T1000 (cell line): ENCODE measurements at regions not wholly inside any gene's neighbourhood (a gene's known extent, or its start where the extent isn't known, plus 50 kb on each side); places are given as distances from the start of the nearest gene placed in this dataset.
"Not testable (repeated sequence)": the region's sequence is repeated elsewhere in the genome, so short reads cannot be mapped to it uniquely, and the experiment has no call there.

Experiments
- DNase-seq: peaks from one replicate; lab custom pipeline; 2025; ENCODE audit warnings: mixed read lengths; lab: John Stamatoyannopoulos, UW

DNA sequence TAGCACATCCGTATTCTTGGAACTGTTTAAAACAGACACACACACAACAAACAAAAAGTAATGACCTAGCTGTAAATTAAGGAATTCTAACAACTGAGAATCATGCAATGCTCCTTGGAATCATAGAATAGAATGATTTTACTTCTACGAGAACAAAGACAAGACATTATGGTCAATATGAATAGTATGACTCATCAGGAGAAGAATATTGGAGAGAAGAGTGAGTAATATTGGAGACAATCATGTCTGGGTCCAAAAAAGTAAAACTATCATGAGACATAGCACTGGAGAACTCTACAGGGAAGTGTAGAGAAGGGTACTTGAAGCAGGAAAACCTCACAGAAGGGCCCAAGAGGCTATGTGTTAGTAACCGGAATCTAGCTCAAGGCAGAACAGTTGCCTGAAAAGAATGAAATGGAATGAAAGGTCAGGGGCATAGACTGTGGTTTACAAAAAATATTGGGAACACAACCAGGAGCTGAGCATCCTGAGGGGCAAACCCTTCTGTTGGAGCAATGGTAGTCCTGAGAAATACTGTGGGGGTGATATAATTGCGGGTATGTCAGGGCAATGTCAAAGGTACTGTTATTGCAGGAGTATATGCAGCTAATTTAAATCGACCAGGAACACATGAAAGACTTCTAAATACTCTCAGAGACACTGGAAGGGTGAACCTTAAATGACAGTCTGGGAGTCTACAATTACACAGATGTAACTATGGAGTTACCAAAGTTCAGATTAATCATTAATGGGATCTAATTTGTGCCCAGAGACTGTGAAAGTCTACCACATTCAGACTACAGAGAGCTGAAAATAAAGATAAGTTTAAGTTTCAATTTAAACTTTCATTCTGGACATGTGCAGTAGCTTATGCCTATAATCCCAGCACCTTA lies 201.2 kb downstream of the BCHE start:
- DNase-seq: no peak

DNA sequence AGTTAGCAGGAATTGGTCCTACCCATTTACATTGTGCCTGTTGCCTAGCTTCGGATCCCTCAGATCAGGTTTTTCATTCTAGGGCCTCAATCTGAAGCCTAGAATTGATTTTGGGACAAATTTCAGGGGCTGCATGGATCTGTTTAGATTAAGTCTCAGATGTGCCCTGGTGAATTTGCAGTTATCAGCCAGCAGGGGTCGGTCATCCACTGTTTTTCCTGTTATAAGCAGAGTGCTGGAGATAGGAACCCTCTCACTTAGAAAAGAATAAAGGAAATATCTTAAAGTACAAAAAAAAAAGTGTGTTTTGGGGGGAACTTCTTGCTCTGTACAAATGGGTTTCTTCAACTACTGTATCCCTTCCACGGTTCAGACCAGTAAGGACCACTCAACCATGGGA lies 212.5 kb downstream of the BCHE start:
- DNase-seq: no peak

DNA sequence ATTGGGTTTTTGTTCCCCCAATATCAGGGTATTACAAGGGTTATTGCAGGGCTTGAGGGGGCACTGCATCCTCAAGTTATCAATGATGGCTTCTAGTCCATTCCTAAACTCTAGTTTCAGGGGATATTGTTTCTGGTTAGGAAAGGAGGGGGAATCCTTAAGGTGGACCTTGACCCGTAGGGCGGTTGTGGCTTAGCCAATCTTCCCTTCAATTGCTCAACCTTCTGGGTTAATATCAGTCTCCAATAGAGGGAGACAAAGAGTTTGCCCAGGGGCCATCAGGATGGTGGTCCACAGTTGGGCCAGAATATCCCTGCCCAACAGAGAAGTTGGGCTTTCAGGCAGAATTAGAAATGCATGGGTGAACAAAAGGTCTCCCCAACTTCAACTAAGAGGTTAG lies 214.9 kb downstream of the BCHE start:
- no peak for DNase-seq

DNA sequence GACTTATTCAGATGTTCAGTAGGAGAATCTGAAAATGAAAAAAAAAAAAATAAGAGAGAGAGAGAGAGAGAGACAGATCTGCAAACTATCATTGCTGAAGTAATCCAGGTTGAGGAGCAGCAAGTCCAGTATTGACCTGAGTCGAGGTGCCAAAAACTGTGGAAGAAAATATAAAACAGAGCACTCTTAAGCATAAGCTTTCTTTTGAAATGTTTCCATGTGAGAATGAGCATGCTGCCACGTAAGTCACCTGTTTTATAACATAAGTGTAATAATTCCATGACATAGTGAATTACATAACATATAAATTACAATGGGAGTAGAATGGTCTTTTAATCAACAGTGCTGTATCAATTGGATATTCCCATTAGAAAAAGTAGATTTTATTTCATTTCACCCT lies 218.2 kb downstream of the BCHE start:
- no peak for DNase-seq

DNA sequence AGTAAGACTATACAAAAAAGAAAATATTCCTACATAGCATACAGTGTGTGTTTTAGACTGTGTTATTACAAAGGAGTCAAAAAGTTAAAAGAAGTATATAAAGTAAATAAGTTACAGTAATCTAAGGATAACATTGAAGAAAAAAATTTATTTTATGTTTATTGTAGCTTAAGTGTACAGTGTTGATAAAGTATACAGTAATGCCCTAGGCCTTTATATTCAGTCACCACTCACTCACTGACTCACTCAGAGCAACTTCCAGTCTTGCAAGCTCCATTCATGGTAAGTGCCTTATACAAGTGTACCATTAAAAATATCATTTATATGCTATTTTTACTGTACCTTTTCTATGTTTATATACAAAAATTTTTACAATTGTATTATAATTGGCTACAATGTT lies 220.1 kb downstream of the BCHE start:
- no peak for DNase-seq

DNA sequence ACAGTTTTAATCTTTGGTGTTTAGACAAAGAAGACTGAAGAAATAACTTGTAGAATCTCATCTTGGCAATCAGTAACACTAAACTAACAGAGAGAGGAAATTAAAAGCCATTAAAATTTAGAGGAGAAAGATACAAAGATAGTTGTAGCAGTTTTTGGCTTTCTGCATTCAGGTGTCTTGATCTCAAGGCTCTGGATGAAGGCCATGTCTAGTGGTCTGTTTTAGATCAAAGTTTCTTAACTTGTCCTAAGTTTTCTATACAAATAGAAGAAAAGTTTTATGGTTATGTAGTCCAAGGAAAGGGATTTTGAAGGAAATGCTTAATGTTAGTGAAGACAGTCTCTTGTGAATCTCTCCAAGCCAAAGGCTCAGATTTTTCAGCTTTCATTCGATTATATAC lies 222.9 kb downstream of the BCHE start:
- DNase-seq: no peak

DNA sequence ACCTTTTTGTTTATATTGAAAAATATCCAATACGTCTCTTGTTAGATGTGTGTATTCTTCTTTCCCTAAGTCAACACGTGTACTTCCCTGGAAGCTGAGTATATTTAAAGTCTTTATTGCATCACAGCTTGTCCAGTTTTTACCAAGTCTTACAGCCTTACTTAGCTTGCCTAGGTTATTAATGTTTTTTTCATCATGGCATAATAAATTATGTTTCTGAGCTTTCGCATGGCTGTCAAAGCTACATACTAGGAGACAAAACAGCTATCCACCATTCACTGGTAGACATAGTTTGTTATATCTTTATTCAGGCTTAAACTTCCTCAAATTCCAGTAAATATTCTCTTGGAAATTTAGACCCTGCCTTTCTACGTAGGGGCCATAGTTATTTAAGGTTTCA lies 224.2 kb downstream of the BCHE start:
- no peak for DNase-seq

DNA sequence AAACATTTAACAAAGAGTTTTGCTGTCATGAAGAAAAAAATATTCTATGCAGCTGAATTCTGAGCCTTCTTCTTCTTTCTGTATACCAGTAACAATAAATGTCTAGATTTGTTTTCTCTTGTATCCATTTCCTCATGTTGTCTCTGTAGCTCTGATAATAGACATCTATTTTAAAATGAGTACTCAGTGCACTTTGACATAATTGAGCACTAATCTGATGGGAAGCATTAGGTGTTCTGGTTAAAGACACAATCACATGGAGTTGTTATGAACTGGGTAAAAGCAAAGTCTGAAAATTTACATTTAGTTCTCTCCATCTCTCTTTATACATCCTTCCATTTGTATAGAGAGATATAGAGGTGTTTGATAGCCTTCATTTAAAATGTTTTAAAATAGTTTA lies 230.0 kb downstream of the BCHE start:
- DNase-seq: no peak

DNA sequence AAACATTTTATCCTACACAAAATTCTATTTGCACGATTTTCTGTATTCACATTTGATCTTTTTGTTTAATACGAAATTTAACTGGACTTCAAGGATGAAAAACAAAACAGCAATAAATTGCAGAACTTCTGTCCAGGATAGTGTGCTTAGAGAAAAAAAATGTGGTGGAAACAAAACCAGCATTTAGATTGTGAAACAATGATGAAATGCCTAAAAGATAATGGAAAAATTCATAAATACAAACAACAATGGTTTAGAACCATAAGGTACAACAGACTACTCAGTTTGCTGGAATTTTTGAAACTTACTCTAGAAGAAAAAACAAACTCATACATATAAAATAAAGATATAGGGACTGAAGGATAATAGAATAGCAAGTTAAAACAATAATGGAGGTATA lies 234.0 kb downstream of the BCHE start:
- no peak for DNase-seq

DNA sequence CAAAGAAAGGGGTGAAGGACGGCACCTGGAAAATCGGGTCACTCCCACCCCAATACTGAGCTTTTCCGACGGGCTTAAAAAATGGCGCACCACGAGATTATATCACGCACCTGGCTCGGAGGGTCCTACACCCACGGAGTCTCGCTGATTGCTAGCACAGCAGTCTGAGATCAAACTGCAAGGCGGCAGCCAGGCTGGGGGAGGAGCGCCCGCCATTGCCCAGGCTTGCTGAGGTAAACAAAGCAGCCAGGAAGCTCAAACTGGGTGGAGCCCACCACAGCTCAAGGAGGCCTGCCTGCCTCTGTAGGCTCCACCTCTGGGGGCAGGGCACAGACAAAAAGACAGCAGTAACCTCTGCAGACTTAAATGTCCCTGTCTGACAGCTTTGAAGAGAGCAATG lies 264.7 kb downstream of the BCHE start:
- DNase-seq: not testable (repeated sequence)

DNA sequence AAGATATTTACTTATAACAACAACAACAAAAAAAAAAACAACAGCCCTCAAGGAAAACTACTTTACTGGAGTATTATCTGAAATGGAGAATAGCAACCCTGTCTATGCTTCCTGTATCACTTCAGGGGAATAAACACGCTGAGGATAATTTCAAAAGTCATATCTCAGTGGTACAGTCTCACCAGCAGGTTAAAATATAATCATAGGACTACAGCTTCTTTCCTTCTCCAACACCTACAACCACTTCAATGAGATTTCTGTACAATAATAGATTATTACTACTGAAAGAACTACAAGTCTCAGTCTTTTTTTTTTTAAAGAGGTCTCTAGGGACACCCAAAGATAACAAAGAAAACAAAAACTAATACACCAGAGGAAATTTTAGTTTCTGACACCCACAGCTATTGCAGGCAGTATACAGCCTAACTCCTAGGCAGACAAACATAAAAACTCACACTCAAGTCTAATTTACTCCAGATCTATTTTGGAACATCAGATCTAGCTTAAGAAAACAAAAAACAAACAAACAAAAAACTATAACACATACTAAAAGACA lies 268.2 kb downstream of the BCHE start:
- no peak for DNase-seq

DNA sequence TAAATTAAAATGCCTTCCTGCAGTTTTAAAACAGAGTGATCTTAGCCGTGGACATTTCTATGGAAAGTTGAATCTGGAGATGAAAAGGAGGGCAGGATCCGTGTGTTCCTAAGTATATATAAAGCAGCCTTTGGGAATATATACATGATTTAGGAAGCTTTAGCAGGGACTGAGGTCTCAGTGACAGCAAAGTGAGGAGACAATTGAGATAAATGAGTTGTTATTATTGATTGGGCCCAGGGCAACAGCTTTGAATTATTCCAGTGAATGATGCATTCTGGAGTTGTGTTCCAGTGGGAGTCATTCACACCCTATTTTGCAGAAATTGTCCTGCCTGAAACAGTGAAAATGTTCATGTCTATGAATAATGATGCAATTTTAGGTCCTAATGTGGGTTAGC lies 281.4 kb downstream of the BCHE start:
- DNase-seq: no peak

DNA sequence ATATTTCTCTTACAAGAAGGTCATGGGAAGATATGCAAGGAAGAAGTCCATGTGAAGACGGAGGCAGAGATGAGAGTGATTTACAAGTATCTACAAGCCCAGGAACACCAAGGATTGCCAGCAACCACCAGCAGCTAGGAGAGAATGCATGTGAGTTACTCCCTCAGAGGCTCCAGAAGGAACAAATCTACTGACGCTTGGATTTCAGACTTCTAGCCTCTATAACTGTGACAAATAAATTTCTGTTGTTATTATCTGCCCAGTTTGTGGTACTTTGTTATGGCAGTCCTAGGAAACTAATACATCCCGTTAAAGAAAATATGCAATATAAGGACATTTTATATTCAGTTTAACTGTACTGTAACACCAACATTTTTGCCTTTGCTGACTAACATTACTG lies 283.9 kb downstream of the BCHE start:
- no peak for DNase-seq

DNA sequence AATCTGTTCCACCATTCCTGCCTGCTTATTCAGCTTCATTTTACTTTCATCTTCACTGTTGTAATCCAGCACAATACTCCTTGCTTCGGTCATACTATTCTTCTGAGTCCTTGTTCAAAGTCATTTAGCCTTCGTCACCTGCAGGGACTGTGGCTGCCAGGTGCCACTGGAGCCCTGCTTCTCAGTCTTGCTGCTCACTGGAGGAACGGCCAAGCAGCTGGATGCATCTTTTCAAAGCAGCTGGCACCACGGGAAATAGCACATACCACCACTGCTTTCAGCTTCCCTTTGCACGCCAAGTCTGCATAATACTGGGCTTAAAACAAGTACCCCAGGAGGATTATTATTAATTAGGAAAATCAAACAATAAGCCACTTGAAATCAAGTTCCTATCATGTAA lies 287.6 kb downstream of the BCHE start:
- no peak for DNase-seq

DNA sequence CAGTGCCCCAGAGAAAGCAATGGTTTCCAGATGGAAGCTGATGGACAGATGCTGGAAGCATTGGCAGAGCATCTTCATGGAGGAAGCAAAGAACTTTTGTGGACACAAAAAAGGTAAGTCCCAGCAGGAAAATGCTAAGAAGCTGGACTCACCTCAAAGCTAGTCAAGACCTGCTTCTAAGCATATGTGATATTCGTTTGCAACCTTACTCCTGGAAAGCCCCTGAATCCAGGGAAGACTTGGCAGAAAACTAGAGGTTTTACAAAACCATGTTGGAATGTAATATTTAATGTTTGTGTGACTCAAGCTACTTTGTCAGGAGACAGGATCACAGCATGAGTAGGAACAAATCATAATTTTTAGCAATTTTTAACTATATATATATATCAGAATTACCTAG lies 288.2 kb downstream of the BCHE start:
- DNase-seq: no peak

DNA sequence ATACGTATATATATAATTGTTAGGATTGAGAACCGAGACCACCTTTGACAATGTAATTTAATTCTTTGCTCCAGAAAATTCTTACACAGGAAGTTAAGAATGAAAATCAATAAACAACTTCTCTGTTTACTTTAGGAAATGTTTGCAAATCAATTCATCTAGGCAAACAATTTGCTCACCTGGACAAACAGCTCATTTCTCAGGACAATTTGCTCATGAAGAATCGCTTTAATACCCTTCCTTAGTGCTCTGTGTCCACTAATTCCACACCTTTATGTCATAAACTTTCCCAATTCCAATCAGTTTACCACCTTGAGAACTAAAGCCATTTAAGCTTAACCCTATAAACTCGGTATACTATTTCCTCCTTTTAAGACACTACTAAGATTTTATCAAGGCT lies 292.2 kb downstream of the BCHE start:
- DNase-seq: no peak

DNA sequence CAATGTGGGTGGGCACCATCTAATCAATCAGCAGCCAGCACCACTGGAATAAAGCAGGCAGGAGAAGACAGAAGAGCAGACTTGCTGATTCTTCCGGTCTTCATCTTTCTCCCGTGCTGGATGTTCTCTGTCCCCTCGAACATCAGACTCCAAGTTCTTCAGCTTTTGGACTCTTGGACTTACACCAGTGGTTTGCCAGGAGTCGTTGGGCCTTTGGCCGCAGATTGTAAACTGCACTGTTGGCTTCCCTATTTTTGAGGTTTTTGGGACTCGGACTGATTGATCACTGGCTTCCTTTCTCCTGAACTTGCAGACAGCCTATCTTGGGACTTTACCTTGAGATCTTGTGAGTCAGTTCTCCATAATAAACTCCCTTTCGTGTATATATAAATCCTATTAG lies 292.8 kb downstream of the BCHE start:
- DNase-seq: no peak

DNA sequence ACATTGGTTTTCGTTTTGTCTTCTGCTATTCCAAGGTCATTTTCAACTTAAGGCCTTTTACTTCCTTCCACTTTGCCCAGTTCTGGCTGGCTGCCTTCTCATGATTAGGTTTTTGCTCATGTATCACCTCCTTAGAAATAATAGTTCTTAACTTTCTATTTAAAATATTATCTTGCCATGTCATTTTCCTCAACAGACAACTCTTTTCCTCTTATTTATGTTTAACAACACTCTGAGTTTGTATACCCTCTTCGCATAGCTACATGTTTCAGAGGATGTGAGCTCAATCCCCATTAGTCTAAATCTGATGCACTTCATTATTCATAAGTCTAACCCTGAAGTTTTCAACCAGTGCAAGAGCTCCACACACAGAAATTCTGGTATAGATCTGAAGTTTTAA lies 299.1 kb downstream of the BCHE start:
- no peak for DNase-seq

DNA sequence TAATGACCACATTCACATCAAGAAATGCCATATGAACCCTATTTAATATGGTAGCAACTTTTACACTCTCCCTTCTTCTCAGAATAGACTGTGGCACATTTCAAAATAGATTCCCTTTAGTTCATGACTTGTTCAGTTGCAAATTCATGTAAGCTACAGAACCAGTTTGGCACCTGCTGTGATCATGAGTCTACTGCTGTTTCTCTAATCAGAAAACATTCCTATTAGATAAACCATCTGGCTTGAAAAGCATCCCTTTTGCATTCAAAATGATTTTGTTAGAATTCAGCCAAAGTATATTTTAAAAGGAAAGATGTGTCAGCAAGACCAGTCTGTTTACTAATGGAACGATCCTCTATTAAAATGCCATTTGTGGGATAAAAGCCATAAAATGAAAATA lies 304.4 kb downstream of the BCHE start:
- DNase-seq: no peak

DNA sequence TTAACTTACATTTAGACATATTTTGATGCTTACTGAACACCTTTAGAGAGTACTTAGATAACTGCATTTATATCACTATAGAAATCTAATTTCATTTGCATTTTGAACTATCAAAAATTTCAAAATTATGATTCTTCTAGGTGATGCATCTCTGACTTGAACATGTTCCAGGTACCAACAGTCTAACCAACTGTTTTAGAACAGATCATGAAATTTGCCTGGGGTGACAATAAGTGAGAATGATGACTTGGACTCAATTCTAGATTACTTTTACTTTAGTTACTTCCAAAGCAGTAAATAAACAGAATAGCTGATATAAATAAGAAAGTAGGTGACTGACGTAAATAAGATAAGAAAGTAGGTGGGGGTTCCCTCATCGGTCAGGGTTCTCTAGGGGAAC lies 307.8 kb downstream of the BCHE start:
- DNase-seq: no peak

DNA sequence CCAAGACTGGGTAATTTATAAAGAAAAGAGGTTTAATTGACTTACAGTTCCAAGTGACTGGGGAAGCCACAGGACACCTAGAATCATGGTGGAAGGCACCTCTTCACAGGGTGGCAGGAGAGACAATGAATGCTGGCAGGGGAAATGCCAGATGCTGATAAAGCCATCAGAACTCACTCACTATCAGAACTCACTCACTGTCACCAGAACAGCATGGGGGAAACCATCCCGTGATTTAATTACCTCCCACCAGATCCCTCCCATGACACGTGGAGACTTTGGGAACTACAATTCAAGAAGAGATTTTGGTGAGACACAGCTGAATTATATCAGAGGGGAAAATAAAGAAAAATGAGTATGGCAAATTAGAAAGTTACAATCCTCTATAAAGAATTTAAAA lies 310.9 kb downstream of the BCHE start:
- DNase-seq: no peak

DNA sequence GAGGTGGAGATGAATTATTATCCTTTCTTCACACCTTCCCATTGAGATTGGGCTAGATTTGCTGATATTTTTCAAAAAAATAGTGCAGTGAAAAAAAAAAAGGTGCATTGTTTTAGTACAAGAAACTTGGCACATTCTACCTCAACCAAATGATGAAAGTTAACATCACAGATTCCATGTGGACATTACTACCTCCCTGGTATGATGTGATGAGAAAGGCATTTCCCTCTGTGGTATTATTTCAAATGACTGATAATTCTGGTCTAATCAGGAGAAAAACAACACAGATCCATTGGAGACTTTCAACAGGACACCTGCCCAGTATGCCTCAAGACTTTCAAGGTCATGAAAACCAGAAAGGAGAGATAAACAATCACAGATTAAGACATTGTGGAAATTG lies 313.4 kb downstream of the BCHE start:
- no peak for DNase-seq

DNA sequence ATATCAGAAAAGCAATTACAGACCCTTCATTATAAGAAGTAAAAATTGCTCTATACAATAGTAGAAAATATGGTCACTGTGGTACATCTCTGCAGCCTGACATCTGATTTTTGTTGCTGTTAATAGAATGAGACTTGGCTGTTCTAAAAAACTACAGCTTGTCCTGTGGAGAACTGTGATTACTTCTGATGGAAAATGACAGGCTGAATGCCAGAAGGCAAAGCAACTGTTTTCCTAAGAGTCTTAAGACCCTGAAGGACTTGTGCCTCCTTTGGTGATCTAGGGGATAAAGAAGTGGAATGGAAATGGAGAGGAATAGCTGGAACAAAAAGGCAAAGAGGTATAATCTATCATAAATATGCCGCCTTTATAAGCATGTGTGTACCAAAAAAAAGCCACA lies 314.8 kb downstream of the BCHE start:
- no peak for DNase-seq
